PC-3 (cell line): ENCODE measurements at regions not wholly inside any gene's neighbourhood (a gene's known extent, or its start where the extent isn't known, plus 50 kb on each side); places are given as distances from the start of the nearest gene placed in this dataset.

Source experiments
- EZH2 ChIP-seq: fragments of 300-600 bp; sonication (generic); IDR thresholded peaks from one replicate; pipeline ENCODE4 v1.6.1; 2017; ENCODE audit warnings: antibody characterized with exemption, mild to moderate bottlenecking, low read length; ENCODE audit not compliant: unreplicated experiment
- TF ChIP-seq, protein P1 (sequence below): fragments of 300-600 bp; sonication (generic); conservative IDR thresholded peaks from 2 replicates; pipeline ENCODE4 v1.5.1; 2017; ENCODE audit warnings: antibody characterized with exemption, low read depth, mild to moderate bottlenecking, low read length

DNA sequence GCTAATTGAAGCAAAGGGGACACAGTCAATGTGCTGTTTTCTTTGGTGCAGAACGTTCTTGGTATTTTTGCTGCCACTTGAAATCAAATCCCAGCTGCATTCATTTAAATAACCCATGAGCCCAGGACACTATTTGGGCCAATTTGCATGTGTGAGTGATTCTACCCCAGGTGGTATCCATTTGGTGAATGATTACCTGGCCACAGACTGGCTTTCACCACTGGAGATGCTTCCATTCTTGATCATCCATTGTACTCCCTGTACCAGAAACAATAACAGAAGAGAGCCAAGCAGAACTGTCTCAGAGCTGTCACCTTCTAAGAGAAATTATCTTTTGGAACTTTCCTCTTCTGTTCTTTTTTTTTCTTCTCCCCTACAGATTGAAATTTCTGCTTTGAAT is 139.7 kb upstream of the RARB start:
- TF ChIP-seq, protein P1, sequence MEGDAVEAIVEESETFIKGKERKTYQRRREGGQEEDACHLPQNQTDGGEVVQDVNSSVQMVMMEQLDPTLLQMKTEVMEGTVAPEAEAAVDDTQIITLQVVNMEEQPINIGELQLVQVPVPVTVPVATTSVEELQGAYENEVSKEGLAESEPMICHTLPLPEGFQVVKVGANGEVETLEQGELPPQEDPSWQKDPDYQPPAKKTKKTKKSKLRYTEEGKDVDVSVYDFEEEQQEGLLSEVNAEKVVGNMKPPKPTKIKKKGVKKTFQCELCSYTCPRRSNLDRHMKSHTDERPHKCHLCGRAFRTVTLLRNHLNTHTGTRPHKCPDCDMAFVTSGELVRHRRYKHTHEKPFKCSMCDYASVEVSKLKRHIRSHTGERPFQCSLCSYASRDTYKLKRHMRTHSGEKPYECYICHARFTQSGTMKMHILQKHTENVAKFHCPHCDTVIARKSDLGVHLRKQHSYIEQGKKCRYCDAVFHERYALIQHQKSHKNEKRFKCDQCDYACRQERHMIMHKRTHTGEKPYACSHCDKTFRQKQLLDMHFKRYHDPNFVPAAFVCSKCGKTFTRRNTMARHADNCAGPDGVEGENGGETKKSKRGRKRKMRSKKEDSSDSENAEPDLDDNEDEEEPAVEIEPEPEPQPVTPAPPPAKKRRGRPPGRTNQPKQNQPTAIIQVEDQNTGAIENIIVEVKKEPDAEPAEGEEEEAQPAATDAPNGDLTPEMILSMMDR = no peak
- no peak for TF ChIP-seq EZH2
